ENCODE measurements at regions not wholly inside any gene's neighbourhood (a gene's known extent, or its start where the extent isn't known, plus 50 kb on each side); places are given as distances from the start of the nearest gene placed in this dataset.

DNA sequence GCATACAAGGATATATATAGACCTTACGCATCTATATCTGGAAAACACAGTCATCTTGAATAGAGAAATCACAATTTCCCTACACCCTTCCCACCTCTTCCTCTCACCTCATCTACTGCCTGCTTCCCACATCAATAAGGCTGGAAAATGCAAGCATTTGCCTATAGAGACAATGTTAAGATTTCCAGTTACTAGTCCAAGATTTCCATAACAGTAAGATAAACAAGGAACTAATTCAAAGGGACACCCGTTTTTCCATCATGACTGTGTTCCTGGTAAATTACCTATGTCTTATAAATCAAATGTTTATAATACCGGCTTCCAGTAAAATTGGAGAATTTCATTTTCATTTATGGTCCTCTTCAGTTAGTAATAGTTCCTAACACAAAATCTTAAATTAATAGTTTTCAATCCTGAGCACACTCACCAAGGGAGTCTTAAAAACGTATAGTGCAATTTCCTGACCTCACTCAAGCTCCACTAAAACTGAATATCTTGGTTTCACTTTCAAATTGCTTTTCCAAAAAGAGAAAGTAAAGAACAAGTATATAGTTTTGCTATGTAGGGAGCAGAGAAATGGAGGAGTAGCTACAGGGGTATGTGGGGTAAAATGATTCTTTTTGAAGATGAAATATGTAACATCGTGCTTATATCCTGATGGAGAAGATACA lies 398.7 kb downstream of the PLPP3 start:
- no peak for DNase-seq

GRCh38 chr1:56179543-56179942 lies 399.8 kb downstream of the PLPP3 start:
- no peak for DNase-seq

- no peak for DNase-seq
Measured at GRCh38 chr1:56175211-56175610, 404.2 kb downstream of the PLPP3 start.

DNA sequence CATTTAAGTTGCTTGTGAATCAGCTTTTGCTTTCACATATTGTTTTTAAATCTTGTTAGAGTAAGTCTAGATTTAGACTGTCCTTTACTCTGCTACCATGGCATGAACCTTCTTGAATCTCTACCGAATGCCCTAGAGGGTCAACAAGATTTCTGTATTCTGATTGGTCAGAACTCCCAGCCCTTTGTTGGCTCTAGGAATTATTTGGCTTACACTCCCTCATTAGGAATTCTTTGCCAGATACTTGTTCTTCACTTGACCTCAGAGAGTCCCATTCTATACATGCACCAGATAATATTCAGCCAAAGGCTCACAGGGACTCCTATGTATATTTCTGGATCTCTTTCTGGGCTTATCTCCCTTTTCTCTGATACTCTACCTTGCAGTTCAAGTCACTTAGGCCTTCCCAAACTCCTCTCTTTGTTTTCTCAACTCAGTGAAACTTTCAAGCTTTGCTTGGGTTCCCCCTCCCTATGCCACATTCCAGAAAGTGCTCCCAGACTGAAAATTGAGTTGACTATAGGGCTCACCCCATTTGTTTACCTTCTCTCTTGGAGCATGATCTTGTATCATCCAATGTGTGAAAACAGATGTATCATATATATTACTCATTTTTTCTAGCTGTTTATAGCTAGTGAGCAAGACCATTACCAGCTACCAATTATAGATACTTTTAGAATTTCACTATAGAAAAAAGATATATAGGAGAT lies 405.0 kb downstream of the PLPP3 start:
- no peak for DNase-seq

- no peak for DNase-seq
Measured at GRCh38 chr1:56173736-56174135, 405.6 kb downstream of the PLPP3 start.

DNA sequence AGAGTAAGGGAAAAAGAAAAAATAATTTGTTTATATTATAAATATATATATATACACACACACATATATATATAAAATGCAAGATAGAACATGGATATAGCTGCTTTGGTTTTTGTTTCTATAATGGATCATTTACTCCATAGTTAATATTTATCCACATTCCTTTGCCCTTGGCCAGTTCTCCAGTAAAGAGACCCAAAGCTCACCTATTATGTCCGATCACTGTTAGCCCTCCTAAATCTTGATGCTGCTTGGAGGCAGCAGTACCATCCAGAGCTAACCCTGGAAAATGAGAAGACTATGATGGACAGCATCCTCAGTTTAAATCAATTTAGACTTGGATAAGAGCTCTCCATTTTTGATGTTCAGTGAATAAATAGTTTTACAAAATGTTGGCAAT lies 407.7 kb downstream of the PLPP3 start:
- DNase-seq = no peak

DNA sequence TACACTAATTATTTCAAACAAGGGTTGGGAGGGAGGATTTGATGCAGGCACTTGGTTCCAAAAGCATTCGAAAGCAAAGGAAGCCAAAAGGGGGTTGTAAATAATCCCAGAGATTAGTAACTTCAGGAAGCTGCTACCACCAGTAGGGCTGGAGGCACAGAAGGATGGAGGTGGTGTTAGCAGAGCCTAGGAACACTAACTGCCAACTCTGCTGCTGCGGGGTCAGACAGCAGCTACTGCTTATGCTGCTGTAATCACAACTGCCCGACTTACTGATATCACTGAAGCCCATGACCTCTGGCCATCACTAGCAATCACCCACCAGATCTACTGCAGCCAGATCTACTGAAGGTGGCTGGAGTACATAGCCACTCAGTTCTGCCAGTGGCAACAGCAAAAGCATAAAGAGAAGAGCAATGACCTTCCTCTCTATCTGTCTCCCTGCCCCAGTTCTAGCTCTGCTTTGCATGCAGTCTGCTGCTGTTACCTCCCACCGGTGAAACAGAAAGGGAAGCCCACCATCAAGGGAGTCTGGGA lies 408.5 kb downstream of the PLPP3 start:
- DNase-seq = no peak

GRCh38 chr1:56169856-56170255 lies 409.5 kb downstream of the PLPP3 start:
- no peak for DNase-seq

GRCh38 chr1:56168176-56168575 lies 411.2 kb downstream of the PLPP3 start:
- DNase-seq = no peak

- DNase-seq = no peak
Measured at GRCh38 chr1:56167596-56167995, 411.8 kb downstream of the PLPP3 start.

DNA sequence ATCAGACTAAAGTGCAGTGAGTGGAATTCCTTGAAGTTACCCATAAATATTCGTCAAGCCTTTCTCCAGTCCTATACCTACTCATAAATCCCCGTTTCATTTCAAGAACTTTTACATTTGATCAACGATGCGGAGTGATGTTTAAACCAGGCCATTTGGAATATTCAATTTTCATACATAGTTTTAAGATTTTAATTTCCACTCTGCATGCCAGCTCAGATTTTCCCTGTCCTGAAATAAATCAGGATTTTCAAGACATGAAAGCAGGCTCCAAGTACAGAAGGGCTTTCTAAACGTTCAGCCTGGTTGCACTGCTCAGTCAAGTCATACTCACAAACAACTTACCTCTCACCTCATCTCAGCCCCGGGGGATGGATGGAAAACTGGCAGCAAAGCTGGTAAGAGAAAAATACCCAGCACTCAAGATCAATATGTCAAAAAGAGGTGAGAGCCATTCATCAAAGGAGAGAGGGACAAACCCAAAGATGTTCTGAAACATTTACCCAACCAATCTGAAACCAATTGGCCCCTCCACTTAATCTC lies 418.5 kb downstream of the PLPP3 start:
- no peak for DNase-seq

DNA sequence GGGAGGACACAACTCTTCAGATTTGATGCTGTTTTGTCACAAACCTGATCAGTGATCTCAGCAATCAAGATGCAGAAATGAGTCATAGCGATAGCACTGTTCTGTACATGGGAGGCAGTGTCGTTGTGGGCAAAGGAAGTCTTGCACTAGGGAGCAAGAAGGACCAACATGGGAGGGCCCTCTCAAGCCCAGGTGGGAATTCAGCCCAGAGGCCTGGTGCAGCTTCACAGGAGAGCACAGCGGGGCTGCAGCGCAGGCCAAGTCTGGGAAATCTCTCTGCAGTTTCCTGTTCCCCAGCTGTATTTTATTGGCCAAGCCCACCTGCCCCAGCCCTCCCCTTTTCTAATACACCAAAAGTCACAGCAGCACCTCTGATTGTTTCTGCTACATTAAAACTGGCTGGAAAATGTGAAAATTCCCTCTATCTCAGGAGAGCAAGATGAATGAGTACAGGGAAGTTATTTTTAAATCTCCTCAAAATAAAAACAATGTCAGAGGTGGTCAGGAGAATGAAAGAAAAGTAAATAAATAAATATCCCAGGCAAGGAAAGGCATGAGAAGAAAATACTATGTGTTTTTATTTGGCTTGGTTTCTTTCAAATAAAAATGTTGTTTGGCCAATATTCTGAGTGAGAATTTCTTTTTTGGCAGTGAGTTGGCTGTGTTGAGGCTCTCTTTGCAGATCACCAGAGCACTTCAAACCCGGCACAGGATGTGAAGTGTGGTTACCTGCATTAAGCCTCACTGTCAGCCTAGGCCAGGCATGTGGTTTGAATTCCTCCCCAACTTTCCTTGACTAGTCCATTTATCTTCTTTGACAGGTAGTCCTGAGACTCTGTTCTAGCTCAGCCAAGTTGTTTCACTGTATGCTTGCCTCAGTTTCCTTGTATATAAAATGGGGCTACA lies 422.1 kb downstream of the PLPP3 start:
- no peak for DNase-seq

- DNase-seq = no peak
Measured at GRCh38 chr1:56153276-56153675, 426.1 kb downstream of the PLPP3 start.

DNA sequence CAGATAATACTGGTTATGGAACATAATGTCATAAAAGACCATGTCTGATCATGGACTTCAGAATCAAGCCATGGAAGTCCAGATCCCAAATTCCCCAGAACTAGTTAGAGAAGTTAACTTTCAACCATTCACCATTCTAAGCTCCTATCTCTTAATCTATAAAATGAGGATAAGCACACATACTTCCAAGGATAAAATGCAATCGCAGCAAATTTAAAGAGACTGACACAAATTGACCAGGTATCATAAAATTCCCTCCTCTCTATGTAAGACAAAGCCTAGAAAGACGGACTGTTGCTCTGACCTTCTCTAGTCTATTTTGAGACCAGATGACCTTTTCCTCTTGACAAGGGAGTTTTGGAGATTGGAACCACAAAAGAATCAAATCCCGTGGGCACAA lies 426.7 kb downstream of the PLPP3 start:
- DNase-seq = no peak

- no peak for DNase-seq
Measured at GRCh38 chr1:56151402-56151801, 428.0 kb downstream of the PLPP3 start.

GRCh38 chr1:56150441-56151215 lies 428.7 kb downstream of the PLPP3 start:
- no peak for DNase-seq

GRCh38 chr1:56149761-56150160 lies 429.6 kb downstream of the PLPP3 start:
- no peak for DNase-seq

GRCh38 chr1:56148326-56149193 lies 430.8 kb downstream of the PLPP3 start:
- no peak for DNase-seq

DNA sequence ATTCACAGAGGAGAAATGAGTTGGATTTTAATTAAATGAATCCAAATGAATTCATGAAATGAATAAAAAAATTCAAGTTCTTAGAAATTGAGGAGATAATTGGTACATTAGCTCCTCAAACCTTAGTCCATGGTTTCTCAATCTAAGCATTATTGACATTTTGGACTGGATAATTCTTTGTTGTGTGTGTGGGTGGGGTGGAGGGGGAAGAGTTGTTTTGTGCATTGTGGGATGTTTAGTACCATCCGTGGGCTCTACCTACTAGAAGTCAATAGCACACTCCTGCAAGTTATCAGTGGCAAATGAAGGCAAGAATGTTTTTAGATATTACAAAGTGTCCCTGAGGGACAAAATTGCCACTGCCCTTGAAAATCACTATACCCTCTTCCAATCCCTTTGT lies 431.9 kb downstream of the PLPP3 start:
- DNase-seq = no peak

DNA sequence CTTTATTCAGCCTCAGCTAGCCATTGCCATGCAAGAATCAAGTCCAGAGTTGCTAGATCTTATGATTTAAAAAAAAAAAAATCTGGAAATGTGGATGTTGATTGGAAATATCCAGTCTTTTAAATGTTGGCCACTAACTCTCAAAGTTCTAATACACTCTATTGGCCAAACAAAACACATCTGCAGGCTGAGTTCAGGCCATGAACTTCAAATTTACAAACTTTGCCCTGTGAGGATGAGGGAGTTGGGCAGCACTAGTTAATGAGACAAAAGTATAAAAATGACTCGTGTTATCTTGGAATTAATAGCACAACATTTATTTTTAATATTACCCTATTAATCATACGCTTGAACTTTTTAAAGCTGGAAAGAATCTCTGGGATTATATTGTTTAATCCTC lies 432.3 kb downstream of the PLPP3 start:
- no peak for DNase-seq

GRCh38 chr1:56146449-56146848 lies 432.9 kb downstream of the PLPP3 start:
- DNase-seq = no peak

All from GDM1 (cell line).